Body of pancreas (tissue), 4 donors: ENCODE measurements at regions not wholly inside any gene's neighbourhood (a gene's known extent, or its start where the extent isn't known, plus 50 kb on each side); places are given as distances from the start of the nearest gene placed in this dataset.

Source experiments
- CTCF ChIP-seq, 7 experiments: fragments of 450-650 bp in 4 of 7; fragments of 200-600 bp in 3 of 7; sonication (generic) in 3 of 7; IDR thresholded peaks; one replicate each; pipeline ENCODE4 v1.5.1; 2016 to 2019; ENCODE audit warnings: antibody characterized with exemption in 7 of 7
- POLR2A ChIP-seq, 3 donors: fragments of 450-650 bp; IDR thresholded peaks; one replicate each; pipeline ENCODE4 v1.6.1; 2016; ENCODE audit warnings: antibody characterized with exemption in 3 of 3, mild to moderate bottlenecking in 2 of 3

GRCh38 chr20:62570403-62570802 lies 71.9 kb upstream of the SLCO4A1 start:
- TF ChIP-seq POLR2A (IDR thresholded peaks at IDR 0.05) (no peak), CTCF (IDR thresholded peaks at IDR 0.05) (no peak)
